ENCODE measurements at regions not wholly inside any gene's neighbourhood (a gene's known extent, or its start where the extent isn't known, plus 50 kb on each side); places are given as distances from the start of the nearest gene placed in this dataset.

GRCh38 chr3:152957491-152957890, 122.6 kb downstream of the P2RY1 start:
- DNase-seq (no peak), ATAC-seq (no peak)

DNA sequence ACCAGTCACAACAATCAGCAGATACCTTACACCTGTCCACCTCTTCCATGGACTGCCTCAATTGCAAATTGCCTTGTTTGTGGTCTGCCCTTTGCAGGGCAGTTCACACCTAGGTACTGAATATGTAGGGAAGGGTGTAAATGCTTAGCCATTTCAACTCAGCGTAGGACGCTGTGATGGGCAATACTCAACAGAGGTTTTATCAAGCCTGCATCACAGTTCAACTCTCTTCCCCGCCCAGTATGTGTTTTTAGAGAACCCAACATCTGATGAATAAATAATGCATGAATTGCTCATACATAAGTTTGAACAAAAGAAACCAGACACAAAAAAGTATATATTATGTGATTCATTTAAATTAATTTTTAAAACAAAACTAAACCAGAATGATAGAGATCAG, 124.4 kb downstream of the P2RY1 start:
- ATAC-seq: no peak
- no peak for DNase-seq

DNA sequence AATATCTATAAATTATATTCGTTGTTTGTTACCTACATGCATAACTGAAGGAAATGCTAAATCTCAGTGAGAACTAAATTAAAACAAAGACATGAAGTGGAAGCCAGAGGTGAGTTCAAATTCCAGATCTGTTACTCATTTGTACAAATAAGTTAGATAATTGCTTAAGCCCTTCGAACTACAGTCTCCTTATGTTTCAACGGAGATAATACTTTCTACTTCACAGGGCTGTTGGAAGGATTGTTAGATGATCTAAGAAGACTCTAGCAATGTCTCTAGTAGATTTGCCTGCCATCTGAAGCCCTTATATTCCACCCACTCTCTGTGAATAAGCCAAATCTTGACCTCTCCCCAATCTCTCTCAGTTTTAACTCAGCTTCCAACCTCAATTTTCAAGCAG, 125.8 kb downstream of the P2RY1 start:
- no peak for ATAC-seq
- DNase-seq: no peak

GRCh38 chr3:152961323-152961722, 126.4 kb downstream of the P2RY1 start:
- ATAC-seq: no peak
- DNase-seq: no peak

DNA sequence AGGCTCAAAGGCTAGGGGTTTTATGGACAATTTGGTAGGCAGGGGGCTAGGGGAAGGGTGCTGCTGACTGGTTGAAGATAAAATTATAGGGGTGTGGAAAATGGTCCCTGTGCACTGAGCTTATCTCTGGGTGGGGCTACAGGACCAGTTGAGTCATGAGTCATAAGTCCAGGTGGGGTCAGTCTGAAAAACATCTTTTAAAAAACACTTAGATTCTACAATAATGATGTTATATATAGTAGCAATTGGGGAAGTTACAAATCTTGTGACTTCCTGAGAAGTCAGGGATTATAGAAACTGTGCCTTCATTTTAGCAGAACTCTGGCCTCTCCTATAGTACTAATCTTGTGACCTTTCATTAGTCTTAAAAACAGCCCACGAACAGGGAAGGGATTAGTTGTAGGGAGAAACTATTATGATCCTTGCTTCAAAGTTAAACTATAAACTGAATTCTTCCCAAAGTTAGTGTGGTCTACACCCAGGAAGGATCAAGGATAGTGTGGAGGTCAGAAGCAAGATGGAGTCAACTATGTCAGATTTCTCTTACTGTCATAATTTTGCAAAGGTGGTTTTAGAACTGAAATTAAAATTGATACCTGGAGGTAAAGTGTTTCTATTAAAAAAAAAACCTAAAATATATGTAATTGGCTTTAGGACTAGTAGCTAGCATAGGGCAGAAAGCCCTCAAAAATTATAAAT, 130.1 kb downstream of the P2RY1 start:
- DNase-seq (no peak), ATAC-seq (no peak)

GRCh38 chr3:152968388-152969024, 133.6 kb downstream of the P2RY1 start:
- ATAC-seq (no peak), DNase-seq (no peak)

DNA sequence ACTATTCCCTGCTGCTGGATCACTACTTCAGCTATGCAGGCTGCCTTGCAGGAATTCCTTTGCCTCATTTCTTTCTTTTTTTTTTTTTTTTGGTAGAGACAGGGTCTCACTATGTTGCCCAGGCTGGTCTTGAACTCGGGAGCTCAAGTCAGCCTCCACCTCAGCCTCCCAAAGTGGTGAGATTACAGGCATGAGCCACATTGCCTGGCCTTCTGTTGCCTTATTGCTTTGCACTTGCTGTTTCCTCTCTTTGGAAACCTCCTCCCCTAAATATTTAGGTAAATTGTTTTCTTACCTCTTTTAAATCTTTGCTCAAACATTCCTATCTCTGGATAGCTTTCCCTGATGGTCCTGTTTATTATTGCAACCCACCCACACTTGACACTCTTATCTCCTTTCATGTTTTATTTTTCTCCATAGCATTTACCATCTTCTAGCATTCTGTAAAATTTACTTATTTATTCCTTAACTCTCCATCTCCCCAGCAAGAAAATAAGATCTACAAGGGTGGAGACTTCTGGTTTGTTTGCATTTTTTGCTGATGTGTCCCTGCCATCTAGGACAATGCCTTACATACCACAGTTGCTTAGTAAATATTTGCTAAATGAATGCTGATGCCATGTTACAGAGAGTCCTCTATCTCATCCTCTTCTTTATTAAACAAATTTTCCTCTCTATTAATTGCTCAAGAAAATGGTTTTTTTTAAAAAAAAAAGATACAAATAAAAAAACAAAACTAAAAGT, 134.8 kb downstream of the P2RY1 start:
- no peak for ATAC-seq
- DNase-seq: no peak

GRCh38 chr3:152970851-152971250, 135.9 kb downstream of the P2RY1 start:
- ATAC-seq (no peak), DNase-seq (no peak)

DNA sequence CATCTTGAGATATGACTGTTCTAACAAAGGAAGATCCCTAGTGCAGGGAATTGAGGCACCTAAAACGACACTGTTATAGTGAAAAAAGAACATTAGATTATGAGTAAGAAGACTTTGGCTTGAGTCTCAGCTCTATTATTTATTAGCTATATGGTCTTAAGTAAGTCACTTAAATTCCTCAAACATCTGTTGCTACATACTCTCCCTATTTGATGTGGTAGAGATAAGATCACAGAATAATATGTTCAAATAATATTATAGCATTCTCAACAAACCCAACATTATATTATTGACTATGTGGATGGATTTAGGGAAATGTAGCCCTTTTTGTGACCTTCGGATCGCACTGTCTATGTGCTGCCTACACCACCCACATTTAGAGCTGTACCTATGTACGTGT, 136.9 kb downstream of the P2RY1 start:
- ATAC-seq (no peak), DNase-seq (no peak)

GRCh38 chr3:152973575-152973974, 138.6 kb downstream of the P2RY1 start:
- ATAC-seq (no peak), DNase-seq (no peak)

GRCh38 chr3:152976239-152976638, 141.3 kb downstream of the P2RY1 start:
- no peak for ATAC-seq
- no peak for DNase-seq

DNA sequence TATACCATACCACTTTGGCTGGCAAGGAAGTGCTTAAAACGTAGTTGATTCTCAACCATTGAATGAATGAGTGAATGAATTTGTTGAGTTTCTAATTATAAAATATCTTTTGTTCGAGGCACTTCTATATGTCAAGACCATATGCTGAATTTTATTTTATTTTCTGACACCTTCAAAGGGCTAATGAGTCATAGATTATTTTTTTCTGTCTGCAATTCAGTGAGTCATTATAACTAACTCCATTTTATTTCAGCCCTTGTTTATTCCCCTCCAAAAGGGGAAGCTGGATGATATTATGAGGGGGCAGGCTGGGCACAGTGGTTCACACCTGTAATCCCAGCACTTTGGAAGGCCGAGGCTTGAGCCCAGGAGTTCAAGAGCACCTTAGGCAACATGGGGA, 142.4 kb downstream of the P2RY1 start:
- DNase-seq (no peak), ATAC-seq (no peak)

DNA sequence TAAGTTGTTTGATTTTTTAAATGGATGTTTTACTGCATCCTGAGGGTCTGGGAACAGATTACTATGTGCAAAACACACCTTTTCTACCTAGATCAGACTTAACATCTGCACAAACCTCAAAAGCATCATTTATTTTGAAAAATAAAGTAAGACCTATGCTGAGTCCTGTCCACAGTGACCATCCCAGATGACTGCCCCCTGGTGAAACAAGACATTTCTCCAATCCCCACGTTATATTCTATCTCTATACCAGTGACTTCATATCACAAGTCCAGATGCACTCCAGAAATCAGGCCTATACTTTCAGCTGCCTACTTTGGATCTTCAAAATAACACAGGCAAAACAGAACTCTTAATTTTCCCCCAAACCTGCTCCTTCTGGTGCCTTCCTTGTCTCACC, 143.2 kb downstream of the P2RY1 start:
- DNase-seq (no peak), ATAC-seq (no peak)

GRCh38 chr3:152997526-152997925, 162.6 kb downstream of the P2RY1 start:
- ATAC-seq (no peak), DNase-seq (no peak)

DNA sequence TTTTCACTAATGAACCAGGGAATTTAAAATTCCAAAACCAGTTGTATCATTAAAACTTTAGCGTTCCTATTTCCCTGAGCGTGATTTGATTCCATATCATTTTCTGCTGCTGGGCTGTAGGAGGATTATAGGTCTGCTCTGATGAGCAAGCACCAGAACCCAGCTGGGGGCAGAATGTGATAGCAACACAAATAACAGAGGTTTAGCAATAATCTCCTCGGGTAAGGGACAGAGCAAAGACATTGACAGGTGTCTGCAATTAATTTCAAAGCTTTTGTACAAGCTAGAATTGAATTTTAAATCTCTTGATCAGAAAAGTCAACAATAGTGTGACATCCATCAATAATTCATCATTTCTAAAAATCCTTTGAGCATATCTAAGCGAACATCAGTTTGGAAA, 163.4 kb upstream of the RAP2B start:
- DNase-seq (no peak), ATAC-seq (no peak)

DNA sequence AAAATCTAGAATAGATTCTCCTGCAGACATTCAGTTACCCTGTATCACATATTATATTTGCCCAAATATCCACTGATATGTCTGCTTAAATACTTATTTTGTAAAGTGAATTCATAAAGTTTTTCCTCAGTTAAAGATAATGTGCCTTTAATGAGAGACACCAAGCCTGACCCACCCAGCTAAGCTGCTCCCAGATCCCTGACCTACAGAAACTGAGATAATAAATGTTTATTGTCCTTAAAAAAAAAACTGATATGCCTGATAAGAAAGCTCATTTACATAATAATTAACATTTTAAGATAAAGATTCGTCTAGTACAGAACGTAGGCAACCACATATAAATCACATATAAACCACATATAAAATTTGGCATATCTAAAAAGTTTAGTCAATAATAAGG, 161.7 kb upstream of the RAP2B start:
- no peak for ATAC-seq
- DNase-seq: no peak

- ATAC-seq (no peak), DNase-seq (no peak)
Observed at GRCh38 chr3:153001210-153002078, 160.6 kb upstream of the RAP2B start.

DNA sequence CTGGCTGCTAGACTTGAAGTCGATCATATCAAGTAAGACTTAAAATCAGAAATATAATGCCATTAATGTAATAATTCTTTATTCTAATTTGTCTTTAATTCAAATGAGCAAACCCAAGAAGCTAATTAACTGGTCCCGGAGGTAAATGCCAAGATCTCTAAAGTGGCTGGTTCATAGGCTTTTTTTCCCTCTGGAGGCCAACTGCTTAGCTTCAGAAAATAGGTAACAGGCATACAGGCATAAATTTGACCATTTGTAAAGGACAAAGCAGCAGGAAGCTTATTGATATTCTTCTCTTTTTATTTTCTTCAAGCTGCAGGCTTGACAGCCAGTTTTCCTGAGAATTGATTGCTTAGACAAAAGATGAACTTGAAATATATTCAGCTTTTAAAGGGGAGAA, 158.6 kb upstream of the RAP2B start:
- no peak for ATAC-seq
- no peak for DNase-seq

DNA sequence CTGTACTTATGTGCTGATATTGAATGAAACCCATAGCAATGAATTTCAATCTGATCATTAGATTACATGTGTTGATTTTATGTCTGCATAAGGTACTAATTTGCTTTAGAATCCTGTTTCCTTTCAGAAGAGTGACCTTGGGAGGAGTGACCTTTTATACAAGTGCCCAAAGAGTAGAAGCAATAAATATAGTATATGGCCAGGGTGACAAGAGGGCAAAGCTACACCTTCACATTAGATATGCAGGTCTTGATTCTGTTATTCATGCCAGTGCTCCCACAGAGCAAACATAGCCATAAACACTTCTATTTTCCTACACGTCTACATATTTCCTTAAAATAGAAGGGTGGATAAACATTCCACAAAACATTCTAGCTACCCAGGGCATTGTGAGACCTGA, 158.2 kb upstream of the RAP2B start:
- ATAC-seq (no peak), DNase-seq (no peak)

DNA sequence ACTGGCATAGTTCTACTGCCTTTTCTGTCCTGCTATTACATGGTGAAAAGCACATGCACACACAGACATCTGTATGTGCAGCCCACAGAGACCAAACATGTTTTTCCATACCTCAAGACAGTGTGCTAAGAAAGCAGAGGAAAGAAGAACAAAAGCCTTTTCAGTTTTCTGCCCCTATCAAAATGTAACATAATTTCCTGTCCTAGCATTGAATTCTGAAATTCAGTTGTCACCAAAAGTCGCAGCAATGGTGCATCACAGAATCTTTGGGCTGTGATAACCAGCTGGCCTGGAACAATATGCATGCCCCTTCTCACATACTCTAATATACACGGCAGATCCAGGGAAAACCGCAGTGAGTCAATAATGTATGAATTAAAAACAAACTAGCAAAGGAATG, 153.8 kb upstream of the RAP2B start:
- no peak for DNase-seq
- no peak for ATAC-seq

DNA sequence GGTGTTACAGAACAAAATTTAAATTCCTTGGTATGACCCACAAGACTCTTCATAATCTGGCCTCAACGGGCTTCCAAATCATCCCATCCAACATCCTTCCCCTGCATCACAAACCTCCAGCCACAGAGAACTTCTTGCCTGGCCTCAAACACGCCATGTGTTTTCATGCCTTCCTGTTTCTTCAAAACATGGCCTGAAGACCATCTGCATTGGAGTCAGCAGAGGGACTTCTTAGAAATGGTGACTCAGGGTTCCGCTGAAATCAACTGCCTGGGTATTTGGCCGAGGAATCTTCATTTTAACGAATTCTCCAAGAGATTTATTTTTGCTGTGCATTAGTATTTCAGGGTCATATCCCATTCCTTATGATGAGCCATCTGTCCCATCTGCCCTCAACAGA, 138.1 kb upstream of the RAP2B start:
- ATAC-seq: no peak
- no peak for DNase-seq

DNA sequence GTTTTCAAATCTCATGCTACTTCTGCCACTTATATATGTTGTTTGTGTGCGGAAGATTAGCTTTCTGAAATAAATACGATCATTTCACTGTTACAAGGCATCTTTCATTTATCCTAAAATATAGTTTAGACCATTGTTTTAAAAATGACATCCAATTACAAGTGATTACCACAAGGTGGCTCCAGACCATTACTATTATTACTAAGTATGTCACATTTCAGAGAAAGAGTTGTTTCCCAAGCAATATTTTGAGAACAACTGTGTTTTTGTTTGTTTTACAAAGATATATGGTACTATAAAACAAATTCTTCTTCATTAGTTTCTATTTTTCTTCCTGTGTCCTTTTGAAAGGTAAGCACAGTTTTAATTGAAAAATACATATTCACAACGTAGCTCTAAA, 136.0 kb upstream of the RAP2B start:
- ATAC-seq: no peak
- no peak for DNase-seq

DNA sequence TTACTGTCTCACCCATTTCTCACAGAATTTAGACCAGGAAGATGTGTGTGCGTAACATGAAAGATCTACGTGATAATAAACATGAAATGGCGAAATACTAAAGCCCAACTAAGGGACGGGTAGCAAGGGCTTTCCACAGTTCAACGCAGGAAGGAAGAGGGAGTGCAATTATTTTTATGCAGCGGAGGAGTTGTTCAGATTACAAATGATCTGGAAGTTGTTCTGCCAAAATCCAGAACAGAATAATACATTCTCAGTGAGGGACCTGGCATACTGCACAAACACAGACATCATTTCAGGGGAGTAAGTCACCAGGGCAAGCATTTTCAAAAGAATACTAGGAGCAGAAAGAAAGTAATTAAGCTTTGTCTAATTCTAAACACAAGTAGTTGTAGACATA, 133.6 kb upstream of the RAP2B start:
- DNase-seq (no peak), ATAC-seq (no peak)
